NCI-H82 treated with DMSO at 0.1 percent for 48 hours (cell line): ENCODE measurements at regions not wholly inside any gene's neighbourhood (a gene's known extent, or its start where the extent isn't known, plus 50 kb on each side); places are given as distances from the start of the nearest gene placed in this dataset.
A peak's percentile ranks its signal among the peaks of the same experiment; 100 is the strongest.

Experiments
- DNase-seq: peaks from one replicate; lab custom pipeline; 2025; ENCODE audit not compliant: unreplicated experiment; lab: John Stamatoyannopoulos, UW

DNA sequence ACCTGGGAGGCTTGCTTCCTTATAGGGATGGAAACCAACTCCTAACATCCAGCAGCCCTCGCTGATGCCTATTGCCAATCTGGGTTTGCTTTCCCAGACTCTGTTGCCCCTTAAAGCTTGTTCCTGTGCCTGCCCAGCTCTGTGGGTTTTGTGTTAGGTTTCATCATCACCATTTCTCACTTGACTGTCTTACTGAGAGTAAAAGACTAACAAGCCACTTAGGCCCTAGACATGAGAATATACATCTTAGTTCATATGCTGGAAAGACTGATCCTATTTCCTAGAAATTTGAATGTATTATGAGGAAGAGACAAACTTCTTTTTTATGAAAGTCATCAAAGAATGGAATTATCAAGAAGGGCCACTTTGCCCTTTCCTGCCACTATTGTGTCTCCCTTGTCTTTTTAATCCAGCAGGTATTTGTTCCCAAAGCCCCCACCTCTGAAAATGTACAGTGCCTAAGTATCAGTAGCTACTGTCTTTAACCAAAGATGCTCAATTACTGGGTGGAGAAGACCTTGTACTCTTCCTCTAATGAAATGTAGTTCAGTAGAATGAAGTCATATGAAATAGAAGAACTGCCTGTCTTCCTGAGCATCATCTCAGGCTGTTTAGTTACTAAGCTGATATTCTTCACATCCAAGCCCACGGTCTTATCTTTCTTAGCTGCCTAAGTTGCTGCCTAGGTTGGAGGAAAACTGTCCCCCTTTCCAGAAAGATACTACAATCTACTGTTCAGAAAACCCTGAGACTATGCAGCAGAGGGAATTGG lies 59.8 kb upstream of the ZPLD1 start:
- no peak for DNase-seq

DNA sequence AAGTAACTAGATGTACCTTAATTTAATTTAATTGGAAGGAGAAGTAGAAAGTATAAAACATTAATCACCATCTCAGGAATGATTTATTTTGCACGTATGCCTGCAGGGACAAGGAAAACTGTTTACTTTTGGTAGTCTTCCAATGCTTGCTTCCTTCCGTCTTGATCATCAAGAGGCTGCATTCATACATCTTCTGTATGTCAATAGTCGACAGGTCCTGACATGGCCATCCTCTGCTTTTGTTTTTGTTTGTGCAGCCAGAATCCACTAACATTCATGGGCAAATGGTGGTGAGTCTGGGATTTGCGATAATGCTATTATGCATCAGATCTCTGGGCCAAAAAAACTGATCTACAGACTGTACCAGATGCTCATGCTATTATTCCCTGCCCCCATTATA lies 56.6 kb upstream of the ZPLD1 start:
- peak; percentile 98 for DNase-seq

DNA sequence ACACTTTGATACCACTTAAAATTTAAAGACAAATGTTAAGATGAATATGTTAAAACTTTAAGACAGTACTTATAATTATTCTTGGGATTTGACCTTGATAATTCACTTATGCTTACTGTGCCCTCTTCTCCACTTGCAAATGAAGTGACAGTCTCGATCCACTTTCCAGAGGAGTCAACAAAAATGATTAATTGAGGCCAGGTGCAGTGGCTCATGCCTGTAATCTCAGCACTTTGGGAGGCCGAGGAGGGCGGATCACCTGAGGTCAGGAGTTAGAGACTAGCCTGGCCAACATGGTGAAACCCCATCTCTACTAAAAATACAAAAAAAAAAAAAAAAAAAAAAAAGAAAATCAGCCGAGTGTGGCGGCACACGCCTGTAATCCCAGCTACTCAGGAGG lies 52.6 kb upstream of the ZPLD1 start:
- peak; percentile 95 for DNase-seq
